GM18909 (cell line): ENCODE measurements at regions not wholly inside any gene's neighbourhood (a gene's known extent, or its start where the extent isn't known, plus 50 kb on each side); places are given as distances from the start of the nearest gene placed in this dataset.
"Not testable (repeated sequence)": the region's sequence is repeated elsewhere in the genome, so short reads cannot be mapped to it uniquely, and the experiment has no call there.

Experiments used
- ATAC-seq: cut with Tn5 transposase; IDR thresholded peaks from one replicate; pipeline ENCODE4 v1.9.1; 2021; ENCODE audit warnings: mild to moderate bottlenecking; ENCODE audit not compliant: unreplicated experiment, poor library complexity

- not testable (repeated sequence) for ATAC-seq
Observed at GRCh38 chrX:77390365-77390764, 56.8 kb upstream of the FGF16 start.

GRCh38 chrX:77396781-77397180, 50.4 kb upstream of the FGF16 start:
- no peak for ATAC-seq
